ENCODE measurements at regions not wholly inside any gene's neighbourhood (a gene's known extent, or its start where the extent isn't known, plus 50 kb on each side); places are given as distances from the start of the nearest gene placed in this dataset.
"Not testable (repeated sequence)": the region's sequence is repeated elsewhere in the genome, so short reads cannot be mapped to it uniquely, and the experiment has no call there.

DNA sequence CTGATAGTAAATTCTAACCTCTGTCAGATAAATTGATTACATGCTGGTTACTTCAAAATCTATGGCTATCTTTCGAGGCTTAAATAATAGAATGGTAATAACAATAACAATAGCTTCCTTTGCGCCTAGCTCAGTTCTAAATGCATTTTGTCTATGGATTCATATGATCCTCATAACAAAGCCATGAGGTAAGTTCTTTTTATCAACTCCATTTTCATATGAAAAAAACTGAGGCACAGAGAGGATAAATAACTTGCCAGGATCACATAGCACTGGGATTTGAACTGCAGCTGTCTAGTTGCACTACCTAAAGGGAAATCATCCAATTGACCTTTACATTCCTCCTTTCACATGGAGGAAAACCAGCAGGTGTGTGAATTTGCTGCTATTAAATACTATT is 108.6 kb upstream of the ARX start:
- in situ Hi-C loops (cut with HindIII; ENCODE audit: low sequenced_read_pairs) = no loop called here
- TF ChIP-seq, protein P1, sequence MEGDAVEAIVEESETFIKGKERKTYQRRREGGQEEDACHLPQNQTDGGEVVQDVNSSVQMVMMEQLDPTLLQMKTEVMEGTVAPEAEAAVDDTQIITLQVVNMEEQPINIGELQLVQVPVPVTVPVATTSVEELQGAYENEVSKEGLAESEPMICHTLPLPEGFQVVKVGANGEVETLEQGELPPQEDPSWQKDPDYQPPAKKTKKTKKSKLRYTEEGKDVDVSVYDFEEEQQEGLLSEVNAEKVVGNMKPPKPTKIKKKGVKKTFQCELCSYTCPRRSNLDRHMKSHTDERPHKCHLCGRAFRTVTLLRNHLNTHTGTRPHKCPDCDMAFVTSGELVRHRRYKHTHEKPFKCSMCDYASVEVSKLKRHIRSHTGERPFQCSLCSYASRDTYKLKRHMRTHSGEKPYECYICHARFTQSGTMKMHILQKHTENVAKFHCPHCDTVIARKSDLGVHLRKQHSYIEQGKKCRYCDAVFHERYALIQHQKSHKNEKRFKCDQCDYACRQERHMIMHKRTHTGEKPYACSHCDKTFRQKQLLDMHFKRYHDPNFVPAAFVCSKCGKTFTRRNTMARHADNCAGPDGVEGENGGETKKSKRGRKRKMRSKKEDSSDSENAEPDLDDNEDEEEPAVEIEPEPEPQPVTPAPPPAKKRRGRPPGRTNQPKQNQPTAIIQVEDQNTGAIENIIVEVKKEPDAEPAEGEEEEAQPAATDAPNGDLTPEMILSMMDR (IDR thresholded peaks at IDR 0.05; ENCODE audit: low read depth, low read length, missing control alignments) = no peak
- DNase-seq (ENCODE audit: low read depth) = no peak
- no peak overlapping the region for H3K4me3 ChIP-seq (ENCODE audit: low read depth, low read length)

DNA sequence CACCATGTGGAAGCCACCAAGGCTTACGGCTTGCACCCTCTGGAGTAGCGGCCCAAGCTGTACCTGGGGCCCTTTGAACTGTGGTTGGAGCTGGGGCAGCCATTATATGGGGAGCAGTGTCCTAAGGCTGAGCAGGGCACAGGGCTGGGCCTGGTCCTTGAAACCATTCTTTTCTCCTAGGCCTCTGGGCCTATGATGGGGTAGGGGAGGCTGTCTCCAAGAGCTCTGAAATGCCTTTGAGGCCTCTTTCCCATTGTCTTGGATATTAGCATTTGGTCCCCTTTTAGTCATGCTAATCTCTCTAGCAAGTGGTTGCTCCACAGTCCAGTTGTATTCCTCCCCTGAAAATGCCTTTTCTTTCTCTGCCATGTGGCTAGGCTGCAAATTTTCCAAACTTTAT is 96.4 kb upstream of the ARX start:
- TF ChIP-seq, protein P1 (IDR thresholded peaks at IDR 0.05; ENCODE audit: low read depth, low read length, missing control alignments) = no peak
- no peak overlapping the region for H3K4me3 ChIP-seq (ENCODE audit: low read depth, low read length)
- no peak for DNase-seq (ENCODE audit: low read depth)
- in situ Hi-C loops (cut with HindIII; ENCODE audit: low sequenced_read_pairs) = no loop called here

DNA sequence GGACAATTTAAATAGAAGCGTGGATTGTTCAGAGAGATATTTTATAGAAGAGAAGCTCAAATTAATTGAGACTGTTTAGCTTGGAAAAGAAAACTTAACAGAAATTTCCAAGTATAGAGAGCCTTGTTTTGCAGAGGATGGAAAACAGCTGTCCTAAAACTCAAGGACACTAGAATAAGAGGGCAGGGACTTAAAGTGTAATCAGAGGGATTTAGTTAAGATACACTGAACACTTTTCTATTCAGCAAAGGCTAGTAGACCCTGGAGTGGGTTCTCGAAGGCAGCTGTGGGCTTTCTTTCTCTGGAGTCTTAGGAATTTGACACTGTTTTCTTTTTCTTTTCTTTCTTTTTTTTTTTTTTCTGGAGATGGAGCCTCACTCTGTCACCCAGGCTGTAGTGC is 92.7 kb upstream of the ARX start:
- no peak overlapping the region for H3K4me3 ChIP-seq (ENCODE audit: low read depth, low read length)
- in situ Hi-C loops (cut with HindIII; ENCODE audit: low sequenced_read_pairs) = no loop called here
- TF ChIP-seq, protein P1 (IDR thresholded peaks at IDR 0.05; ENCODE audit: low read depth, low read length, missing control alignments) = no peak
- DNase-seq (ENCODE audit: low read depth) = no peak

DNA sequence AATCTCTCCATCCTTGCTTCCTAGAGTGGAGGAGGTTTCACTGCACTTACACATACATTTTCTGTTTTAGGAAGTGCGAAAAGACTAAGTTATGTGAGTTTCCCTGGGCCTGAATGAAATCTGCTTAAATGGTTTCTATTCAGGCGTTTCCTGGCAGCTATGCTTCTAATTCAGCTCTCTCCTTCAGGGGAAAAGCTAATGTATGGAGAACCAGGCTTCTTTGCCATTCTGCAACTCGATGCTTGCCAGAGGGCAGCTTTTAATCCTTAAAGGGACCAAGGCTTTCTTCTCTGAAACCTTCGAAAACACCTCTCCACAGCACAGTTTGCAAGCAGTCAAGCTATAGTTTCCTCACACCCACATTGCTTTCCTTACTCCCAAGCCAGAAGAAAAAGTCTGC is 89.5 kb upstream of the ARX start:
- TF ChIP-seq, protein P1 (IDR thresholded peaks at IDR 0.05; ENCODE audit: low read depth, low read length, missing control alignments) = no peak
- H3K4me3 ChIP-seq (ENCODE audit: low read depth, low read length) = no peak overlapping the region
- no peak for DNase-seq (ENCODE audit: low read depth)
- in situ Hi-C loops (cut with HindIII; ENCODE audit: low sequenced_read_pairs) = no loop called here

DNA sequence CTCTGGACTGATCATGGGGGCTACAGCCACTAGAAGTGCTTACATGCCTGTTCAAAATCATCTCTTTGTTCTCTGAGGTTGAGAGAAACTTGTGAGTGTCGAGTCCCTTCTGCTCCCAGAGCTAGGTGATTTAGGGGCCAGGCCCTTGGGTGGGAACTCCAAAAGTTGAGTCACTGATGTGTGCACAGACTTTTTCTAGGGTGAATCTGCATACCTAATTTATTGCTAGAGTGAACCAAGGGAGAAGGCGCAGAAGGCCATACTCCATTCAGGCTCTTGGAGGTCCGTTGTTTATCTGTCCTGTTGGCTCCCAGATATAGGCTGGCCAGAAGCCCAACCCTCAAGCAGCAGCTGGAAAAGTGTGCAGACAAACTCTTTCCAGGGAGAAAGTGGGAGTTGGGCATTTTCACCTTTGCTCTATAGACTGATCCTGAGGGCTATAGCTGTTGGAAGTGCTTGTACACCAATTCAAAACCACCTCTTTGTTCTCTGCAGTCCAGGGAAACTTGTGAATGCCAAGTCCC is 80.8 kb upstream of the ARX start:
- in situ Hi-C loops (cut with HindIII; ENCODE audit: low sequenced_read_pairs) = no loop called here
- TF ChIP-seq, protein P1 (IDR thresholded peaks at IDR 0.05; ENCODE audit: low read depth, low read length, missing control alignments) = no peak
- no peak for DNase-seq (ENCODE audit: low read depth)
- H3K4me3 ChIP-seq (ENCODE audit: low read depth, low read length) = no peak overlapping the region

DNA sequence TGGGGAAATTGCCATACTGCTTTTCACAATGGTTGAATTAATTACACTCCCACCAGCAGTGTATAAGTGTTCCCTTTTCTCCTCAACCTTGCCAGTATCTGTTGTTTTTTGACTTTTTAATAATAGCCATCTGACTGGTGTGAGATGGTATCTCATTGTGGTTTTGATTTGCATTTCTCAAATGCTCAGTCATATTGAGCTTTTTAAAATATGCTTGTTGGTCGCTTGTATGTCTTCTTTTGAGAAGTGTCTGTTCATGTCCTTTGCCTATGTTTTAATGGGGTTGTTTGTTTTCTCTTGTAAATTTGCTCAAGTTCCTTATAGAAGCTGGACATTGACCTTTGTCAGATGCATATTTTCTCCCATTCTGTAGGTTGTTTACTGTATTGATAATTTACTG is 75.4 kb upstream of the ARX start:
- H3K4me3 ChIP-seq (ENCODE audit: low read depth, low read length); in situ Hi-C loops (cut with HindIII; ENCODE audit: low sequenced_read_pairs); DNase-seq (ENCODE audit: low read depth): not testable (repeated sequence)

DNA sequence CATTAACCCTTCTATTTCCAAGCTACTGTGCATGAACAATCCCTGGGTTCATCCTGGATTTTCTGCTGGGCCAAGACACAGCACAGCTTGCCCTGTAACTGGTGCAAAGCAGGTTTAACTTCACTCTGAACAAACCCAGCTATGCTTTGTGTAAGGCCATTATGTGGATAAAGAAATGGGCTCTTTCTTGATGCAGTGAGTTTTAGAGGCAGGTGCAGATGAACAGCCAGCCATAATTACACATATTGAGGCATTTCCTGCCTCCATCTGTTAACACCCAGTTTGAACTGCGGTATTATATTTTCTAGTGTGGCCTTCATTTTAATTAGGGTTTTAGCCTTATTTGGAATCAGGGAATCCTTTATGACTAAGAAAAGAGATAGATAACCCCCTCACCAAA is 68.7 kb upstream of the ARX start:
- in situ Hi-C loops (cut with HindIII; ENCODE audit: low sequenced_read_pairs) = no loop called here
- DNase-seq (ENCODE audit: low read depth) = no peak
- TF ChIP-seq, protein P1 (IDR thresholded peaks at IDR 0.05; ENCODE audit: low read depth, low read length, missing control alignments) = no peak
- H3K4me3 ChIP-seq (ENCODE audit: low read depth, low read length) = no peak overlapping the region

Measured in astrocyte of the cerebellum (primary cell).